AG09319 (cell line): ENCODE measurements at regions not wholly inside any gene's neighbourhood (a gene's known extent, or its start where the extent isn't known, plus 50 kb on each side); places are given as distances from the start of the nearest gene placed in this dataset.

Source experiments
- DNase-seq: peaks from one replicate; pipeline ENCODE4 v3.0.0-alpha.2; 2010; ENCODE audit warnings: low read depth; ENCODE audit errors: extremely low read depth
- TF ChIP-seq, protein P1 (sequence below): IDR thresholded peaks from 2 replicates; pipeline ENCODE4 v1.5.1; 2011; ENCODE audit warnings: low read depth, mild to moderate bottlenecking, inconsistent platforms, low read length, moderate library complexity

DNA sequence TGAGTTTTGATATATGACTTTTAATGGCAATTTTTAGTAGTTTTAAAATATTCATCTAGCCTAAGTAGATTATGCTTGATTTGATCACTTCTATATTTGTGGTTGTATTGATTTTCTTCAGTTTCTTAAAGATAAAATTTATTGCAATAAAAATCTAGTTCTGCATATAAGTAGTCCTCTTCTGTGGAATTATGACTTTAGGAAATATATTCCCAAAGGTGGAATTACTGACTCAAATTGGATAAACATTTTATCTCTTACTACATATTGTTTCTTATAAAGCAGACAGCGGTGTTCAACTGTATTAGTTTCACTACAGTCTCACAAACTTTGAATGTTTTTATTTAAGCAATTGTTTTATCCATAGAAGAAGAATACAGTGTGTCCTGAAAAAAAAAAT, 883.0 kb upstream of the SEMA6A start:
- TF ChIP-seq, protein P1, sequence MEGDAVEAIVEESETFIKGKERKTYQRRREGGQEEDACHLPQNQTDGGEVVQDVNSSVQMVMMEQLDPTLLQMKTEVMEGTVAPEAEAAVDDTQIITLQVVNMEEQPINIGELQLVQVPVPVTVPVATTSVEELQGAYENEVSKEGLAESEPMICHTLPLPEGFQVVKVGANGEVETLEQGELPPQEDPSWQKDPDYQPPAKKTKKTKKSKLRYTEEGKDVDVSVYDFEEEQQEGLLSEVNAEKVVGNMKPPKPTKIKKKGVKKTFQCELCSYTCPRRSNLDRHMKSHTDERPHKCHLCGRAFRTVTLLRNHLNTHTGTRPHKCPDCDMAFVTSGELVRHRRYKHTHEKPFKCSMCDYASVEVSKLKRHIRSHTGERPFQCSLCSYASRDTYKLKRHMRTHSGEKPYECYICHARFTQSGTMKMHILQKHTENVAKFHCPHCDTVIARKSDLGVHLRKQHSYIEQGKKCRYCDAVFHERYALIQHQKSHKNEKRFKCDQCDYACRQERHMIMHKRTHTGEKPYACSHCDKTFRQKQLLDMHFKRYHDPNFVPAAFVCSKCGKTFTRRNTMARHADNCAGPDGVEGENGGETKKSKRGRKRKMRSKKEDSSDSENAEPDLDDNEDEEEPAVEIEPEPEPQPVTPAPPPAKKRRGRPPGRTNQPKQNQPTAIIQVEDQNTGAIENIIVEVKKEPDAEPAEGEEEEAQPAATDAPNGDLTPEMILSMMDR: no peak
- DNase-seq: no peak

DNA sequence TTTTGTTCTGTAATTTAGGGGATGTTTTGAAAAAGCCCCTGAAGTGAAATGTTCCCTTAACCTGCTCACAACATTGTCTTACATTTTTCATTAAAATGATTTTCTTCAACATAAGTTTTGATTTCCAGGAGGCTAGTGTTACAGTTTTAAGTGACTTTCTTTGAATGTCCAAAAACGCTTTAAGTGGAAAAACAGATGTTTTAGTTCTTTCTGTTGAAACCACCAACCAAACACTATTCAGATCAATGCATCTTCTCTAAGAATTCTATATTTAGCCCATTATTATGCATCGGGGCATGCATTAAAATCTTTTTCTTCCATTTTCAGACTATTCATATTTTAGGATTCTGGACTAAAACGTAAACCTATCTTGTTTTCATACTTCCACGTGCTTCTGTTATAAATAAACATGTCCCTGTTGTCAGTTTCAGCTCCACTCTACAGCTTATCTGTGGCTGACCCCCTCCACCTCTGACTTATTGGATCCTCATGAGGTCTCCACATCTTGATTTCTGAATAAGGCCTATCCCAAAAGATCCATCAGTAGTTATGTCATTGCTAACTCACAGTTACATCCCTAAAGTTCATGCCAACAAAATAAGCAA, 882.3 kb upstream of the SEMA6A start:
- no peak for DNase-seq
- TF ChIP-seq, protein P1: no peak

DNA sequence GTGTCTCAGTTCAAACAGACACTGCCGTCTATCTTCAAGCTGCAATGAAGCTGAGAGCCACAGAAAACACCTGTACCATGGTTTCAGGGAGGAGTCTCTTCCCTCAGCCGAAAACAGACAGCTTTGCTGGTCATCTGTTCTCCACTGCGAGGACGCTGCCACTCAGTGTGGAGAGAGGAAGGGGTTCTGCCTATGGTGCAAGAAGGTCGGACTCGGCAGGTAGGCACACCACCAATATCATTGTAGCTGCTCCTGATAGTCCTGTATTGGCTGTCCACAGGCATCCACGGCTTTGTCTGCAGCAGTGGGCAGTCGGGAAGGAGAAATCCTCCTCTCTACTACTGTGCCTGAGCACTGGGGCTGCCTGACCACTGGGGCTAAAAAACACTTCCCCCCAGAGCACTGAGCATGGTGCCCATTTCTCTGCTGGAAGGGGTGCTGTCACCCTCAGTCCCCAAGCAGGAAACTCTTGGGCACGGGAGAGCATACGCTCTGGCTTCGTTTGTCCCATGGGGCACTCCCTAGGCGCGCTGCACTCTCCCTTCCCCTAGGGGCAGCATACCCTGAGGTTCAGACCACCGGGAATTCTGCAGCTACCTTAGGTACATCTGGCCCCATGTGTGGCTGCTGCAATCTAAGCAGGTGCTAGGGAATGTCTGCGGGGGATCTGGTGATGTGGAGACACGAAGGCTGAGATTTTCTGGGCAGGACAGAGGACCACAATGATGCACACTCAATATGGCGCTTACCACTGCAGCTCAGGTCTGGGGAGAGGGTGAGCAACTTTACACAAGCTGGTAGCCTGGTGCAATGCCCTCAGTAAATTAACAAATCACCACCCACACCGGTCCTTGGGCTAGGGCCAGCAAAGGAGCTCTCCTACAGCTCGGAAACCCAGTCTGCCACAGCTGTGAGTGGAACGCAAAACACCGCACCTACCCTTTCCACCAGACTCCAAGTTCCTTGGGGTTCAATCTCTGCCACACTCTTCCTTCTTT, 880.9 kb upstream of the SEMA6A start:
- TF ChIP-seq, protein P1: no peak; the same call in 1 of the 2 replicates
- DNase-seq: no peak

DNA sequence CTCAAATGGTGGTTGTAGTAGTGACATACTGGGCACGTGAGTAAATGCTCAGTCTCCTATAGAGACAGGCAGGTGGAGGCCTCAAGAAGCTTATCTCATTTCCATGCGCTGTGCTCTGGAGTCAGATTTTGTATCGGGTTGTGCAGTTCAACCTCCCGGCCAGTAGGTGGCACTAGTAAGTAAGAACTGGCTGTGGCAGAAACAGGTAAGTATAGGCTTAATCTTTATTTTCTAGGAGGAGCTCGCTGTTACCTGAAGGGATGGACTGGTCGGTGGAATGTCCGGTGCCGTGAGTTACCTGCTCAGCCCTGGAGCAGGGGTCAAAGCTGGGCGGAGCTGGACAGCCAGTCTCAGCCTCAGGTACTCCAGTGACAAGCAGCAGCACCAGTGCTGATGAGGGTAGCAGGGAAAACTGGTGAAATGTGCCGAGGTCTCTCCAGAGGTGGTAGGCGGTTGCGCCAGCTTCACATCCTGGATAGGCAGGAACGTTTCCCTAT, 880.1 kb upstream of the SEMA6A start:
- TF ChIP-seq, protein P1: peak; percentile 75
- DNase-seq: no peak

DNA sequence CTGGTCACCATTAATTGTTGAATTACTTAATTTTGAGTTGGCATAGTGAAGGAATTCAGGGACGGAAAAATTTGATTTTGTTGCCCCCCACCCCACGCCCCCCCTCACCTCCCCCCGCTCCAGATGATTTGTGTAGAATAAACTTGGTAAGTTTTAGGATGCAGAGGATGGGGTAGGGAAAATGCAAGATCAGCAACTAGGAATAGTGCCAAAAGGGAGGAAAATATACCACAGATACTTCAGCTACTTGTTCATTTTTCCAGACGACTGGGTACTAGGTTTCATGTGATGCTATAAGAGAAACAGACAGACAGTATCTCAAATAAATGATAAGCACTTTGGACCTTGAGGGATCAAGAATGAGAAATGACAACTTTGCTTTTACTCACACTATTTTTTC, 862.2 kb upstream of the SEMA6A start:
- DNase-seq: no peak
- TF ChIP-seq, protein P1: no peak

DNA sequence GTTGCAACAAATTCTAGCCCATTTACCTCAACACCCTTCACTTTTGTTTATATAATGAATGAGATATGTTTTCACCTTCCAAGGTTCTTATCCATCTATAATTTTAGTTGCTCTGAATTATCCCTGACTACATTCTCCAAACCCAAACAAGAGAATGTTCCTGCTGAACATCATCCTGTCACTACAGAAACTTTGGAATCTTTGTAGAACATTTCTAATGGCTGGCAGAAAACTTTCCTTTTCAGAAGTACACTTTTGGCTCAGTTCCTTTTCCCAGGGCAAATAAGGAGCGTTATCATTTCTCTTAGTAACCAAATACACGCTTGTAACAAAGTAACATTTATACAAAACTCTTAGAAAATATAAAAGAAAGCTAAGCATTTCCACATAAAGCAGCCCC, 860.6 kb upstream of the SEMA6A start:
- no peak for DNase-seq
- TF ChIP-seq, protein P1: no peak

DNA sequence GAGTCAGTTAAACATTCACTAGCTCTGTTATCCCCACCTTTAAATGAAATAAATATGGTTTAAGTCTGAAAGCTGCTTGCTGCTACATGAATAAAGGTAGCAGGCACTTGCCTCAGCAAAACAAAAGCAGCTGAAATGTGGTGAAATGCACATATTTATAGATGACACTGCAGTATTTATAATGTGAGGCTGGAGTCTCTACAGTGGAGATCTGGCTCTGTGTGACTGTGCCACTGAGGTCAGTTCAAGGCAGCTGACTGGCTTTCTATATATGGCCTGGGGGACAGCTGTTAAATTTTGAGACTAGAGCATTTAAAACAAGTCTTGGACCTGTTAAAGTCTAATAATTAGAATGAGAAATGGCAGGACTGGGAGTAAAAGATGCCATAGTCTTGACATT, 859.6 kb upstream of the SEMA6A start:
- DNase-seq: no peak
- TF ChIP-seq, protein P1: no peak
